ENCODE measurements at regions not wholly inside any gene's neighbourhood (a gene's known extent, or its start where the extent isn't known, plus 50 kb on each side); places are given as distances from the start of the nearest gene placed in this dataset.
"Not testable (repeated sequence)": the region's sequence is repeated elsewhere in the genome, so short reads cannot be mapped to it uniquely, and the experiment has no call there.

DNA sequence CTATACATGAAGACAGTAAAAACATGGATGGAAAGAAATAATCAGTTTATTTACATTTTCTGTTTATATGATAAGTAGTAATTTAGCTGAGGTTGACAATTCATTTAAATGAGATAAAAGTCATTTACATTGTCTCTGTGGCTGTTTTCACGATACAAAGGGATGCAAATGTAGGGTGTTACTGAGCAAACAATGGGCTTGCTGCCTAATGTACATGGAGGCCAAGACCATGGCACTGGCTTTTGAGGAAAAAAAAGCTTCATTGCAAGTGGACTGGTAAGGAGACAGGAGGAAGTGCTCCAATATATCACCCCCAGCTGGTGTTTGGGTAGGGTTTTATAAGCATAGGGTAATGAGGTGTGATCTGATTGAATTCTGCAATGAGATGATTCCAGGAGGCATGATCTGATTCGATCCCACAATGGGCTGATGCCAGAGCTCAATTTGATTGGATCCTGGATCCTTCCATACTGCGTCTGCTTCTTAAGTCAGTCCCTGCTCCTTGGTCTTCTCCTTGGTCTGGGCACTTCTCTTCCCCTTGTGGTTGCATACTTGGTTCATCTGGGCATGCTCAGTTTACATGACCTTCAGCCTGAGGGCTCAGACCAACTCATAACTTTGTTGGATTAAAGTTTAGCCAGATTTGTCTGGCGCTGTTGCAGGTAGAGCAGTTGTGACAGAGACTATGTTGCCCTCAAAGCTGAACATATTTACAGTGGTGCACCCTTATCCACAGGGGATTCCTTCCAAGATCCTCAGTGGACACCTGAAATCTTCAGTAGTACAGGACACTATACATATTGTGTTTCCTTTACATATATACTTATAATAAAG is 181.2 kb downstream of the SPATA31A6 start:
- TF ChIP-seq, protein P1, sequence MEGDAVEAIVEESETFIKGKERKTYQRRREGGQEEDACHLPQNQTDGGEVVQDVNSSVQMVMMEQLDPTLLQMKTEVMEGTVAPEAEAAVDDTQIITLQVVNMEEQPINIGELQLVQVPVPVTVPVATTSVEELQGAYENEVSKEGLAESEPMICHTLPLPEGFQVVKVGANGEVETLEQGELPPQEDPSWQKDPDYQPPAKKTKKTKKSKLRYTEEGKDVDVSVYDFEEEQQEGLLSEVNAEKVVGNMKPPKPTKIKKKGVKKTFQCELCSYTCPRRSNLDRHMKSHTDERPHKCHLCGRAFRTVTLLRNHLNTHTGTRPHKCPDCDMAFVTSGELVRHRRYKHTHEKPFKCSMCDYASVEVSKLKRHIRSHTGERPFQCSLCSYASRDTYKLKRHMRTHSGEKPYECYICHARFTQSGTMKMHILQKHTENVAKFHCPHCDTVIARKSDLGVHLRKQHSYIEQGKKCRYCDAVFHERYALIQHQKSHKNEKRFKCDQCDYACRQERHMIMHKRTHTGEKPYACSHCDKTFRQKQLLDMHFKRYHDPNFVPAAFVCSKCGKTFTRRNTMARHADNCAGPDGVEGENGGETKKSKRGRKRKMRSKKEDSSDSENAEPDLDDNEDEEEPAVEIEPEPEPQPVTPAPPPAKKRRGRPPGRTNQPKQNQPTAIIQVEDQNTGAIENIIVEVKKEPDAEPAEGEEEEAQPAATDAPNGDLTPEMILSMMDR (IDR thresholded peaks at IDR 0.05; ENCODE audit: control extremely low read depth in 1 of 3, insufficient read depth in 1 of 3, low read depth in 1 of 3, low read length in 3 of 3): not testable (repeated sequence)
- TF ChIP-seq BRCA1 (IDR thresholded peaks at IDR 0.05; ENCODE audit: low read depth, low read length); POLR2A (IDR thresholded peaks at IDR 0.05; ENCODE audit: control extremely low read depth in 1 of 2, low read depth in 2 of 2, low read length in 2 of 2); CHD2 (IDR thresholded peaks at IDR 0.05; ENCODE audit: low read length); GABPA (IDR thresholded peaks at IDR 0.05; ENCODE audit: borderline replicate concordance, insufficient read depth, low read length): not testable (repeated sequence)
